ENCODE measurements at regions not wholly inside any gene's neighbourhood (a gene's known extent, or its start where the extent isn't known, plus 50 kb on each side); places are given as distances from the start of the nearest gene placed in this dataset.

- WGBS, 2 donors (ENCODE audit: low coverage in 1 of 2) = 78 to 90% methylated on average over 1 to 2 of the region's 2 CpGs
- Histone ChIP-seq H3K27ac (no peak overlapping the region), H3K4me1 (no peaks in the 10 kb centered on the region), H3K27me3 (no peaks in the 10 kb centered on the region), H3K36me3 (no peaks in the 10 kb centered on the region), H3K9me3 (no peaks in the 10 kb centered on the region), H3K4me3 (no peak overlapping the region)
- TF ChIP-seq POLR2A (IDR thresholded peaks at IDR 0.05) (no peak), POLR2AphosphoS5 (IDR thresholded peaks at IDR 0.05) (no peak), EP300 (IDR thresholded peaks at IDR 0.05; ENCODE audit: low read depth) (no peak), CTCF (IDR thresholded peaks at IDR 0.05) (no peak)
- intact Hi-C loops (cut with DNase I; ENCODE audit: low total_unique reads) = no loop called here
- in situ Hi-C loops (cut with MboI; ENCODE audit: low pct_ligation_motif_present in 1 of 4, low pct_unique_long_range_greater_than_20kb in 1 of 4, low sequenced_read_pairs in 3 of 4) = no loop called here
- DNase-seq = no peak
These were observed 313.6 kb downstream of the OLFM3 start for GRCh38 chr1:101683136-101683535.

GRCh38 chr1:101683561-101683960 is 313.2 kb downstream of the OLFM3 start:
- no peak for DNase-seq
- Histone ChIP-seq H3K9me3 (no peaks in the 10 kb centered on the region), H3K27me3 (no peaks in the 10 kb centered on the region), H3K36me3 (no peaks in the 10 kb centered on the region), H3K27ac (no peak overlapping the region), H3K4me3 (no peak overlapping the region), H3K4me1 (no peaks in the 10 kb centered on the region)
- intact Hi-C loops (cut with DNase I; ENCODE audit: low total_unique reads) = no loop called here
- TF ChIP-seq POLR2A (IDR thresholded peaks at IDR 0.05) = no peak
- TF ChIP-seq CTCF (IDR thresholded peaks at IDR 0.05) = no peak
- no peak for TF ChIP-seq EP300 (IDR thresholded peaks at IDR 0.05; ENCODE audit: low read depth)
- TF ChIP-seq POLR2AphosphoS5 (IDR thresholded peaks at IDR 0.05) = no peak
- WGBS, 2 donors (ENCODE audit: low coverage in 1 of 2) = 53 to 60% methylated on average over 3 of the region's 3 CpGs
- in situ Hi-C loops (cut with MboI; ENCODE audit: low pct_ligation_motif_present in 1 of 4, low pct_unique_long_range_greater_than_20kb in 1 of 4, low sequenced_read_pairs in 3 of 4) = no loop called here

GRCh38 chr1:101697072-101697471 is 299.7 kb downstream of the OLFM3 start:
- WGBS, 2 donors (ENCODE audit: low coverage in 1 of 2) = 0 to 9% methylated on average over 1 of the region's 1 CpG
- intact Hi-C loops (cut with DNase I; ENCODE audit: low total_unique reads) = no loop called here
- Histone ChIP-seq H3K27me3 (no peaks in the 10 kb centered on the region), H3K27ac (no peak overlapping the region), H3K36me3 (no peaks in the 10 kb centered on the region), H3K9me3 (no peaks in the 10 kb centered on the region), H3K4me1 (no peaks in the 10 kb centered on the region), H3K4me3 (no peak overlapping the region)
- no peak for DNase-seq
- TF ChIP-seq EP300 (IDR thresholded peaks at IDR 0.05; ENCODE audit: low read depth) (no peak), CTCF (IDR thresholded peaks at IDR 0.05) (no peak), POLR2A (IDR thresholded peaks at IDR 0.05) (no peak), POLR2AphosphoS5 (IDR thresholded peaks at IDR 0.05) (no peak)
- in situ Hi-C loops (cut with MboI; ENCODE audit: low pct_ligation_motif_present in 1 of 4, low pct_unique_long_range_greater_than_20kb in 1 of 4, low sequenced_read_pairs in 3 of 4) = no loop called here

GRCh38 chr1:101698681-101699080 is 298.0 kb downstream of the OLFM3 start:
- intact Hi-C loops (cut with DNase I; ENCODE audit: low total_unique reads) = no loop called here
- H3K36me3 ChIP-seq = no peaks in the 10 kb centered on the region
- TF ChIP-seq POLR2A (IDR thresholded peaks at IDR 0.05) = no peak
- no peak for TF ChIP-seq CTCF (IDR thresholded peaks at IDR 0.05)
- no peak for TF ChIP-seq POLR2AphosphoS5 (IDR thresholded peaks at IDR 0.05)
- TF ChIP-seq EP300 (IDR thresholded peaks at IDR 0.05; ENCODE audit: low read depth) = no peak
- no peak overlapping the region for H3K4me3 ChIP-seq
- DNase-seq = no peak
- H3K4me1 ChIP-seq = no peaks in the 10 kb centered on the region
- H3K27me3 ChIP-seq = no peaks in the 10 kb centered on the region
- 69 to 82% methylated on average over 1 of the region's 1 CpG for WGBS, 2 donors (ENCODE audit: low coverage in 1 of 2)
- no peak overlapping the region for H3K27ac ChIP-seq
- no peaks in the 10 kb centered on the region for H3K9me3 ChIP-seq
- in situ Hi-C loops (cut with MboI; ENCODE audit: low pct_ligation_motif_present in 1 of 4, low pct_unique_long_range_greater_than_20kb in 1 of 4, low sequenced_read_pairs in 3 of 4) = no loop called here
